ENCODE measurements at regions not wholly inside any gene's neighbourhood (a gene's known extent, or its start where the extent isn't known, plus 50 kb on each side); places are given as distances from the start of the nearest gene placed in this dataset.

DNA sequence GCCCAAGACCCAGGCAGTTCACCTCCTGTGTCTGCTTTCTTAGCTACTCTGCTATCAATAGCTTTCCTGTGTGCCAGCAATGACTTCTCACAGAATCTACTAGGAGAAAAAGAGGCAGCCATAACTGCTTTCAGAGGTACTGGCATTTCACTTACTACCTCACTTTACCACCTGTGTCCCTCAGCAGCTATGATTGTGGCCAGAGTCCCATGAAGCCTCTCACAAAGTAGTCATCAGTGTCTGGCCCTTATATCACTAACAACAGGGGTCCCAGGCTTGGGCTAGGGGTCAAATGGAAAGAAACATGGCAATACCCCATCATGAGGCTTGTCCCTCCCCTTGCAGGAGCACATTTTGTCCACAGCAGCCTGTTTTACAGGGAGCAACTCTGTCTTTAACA lies 62.7 kb upstream of the EPS8L3 start:
- BruUV-seq (replicated peaks) = no TSS peak
- no peak overlapping the region for H3K4me3 ChIP-seq (replicated peaks in 1 of 3; ENCODE audit: insufficient read depth in 1 of 3, low read depth in 2 of 3, low read length in 3 of 3)
- no peak overlapping the region for H2AFZ ChIP-seq (ENCODE audit: low read length)
- TF ChIP-seq ELF3 (CRISPR knock-in tag; IDR thresholded peaks at IDR 0.05) = no peak
- TF ChIP-seq TFAP4 (IDR thresholded peaks at IDR 0.05; ENCODE audit: borderline replicate concordance, low read depth) = no peak
- TF ChIP-seq JARID2 (CRISPR knock-in tag; IDR thresholded peaks at IDR 0.05; ENCODE audit: insufficient replicate concordance) = no peak
- TF ChIP-seq ZNF614 (CRISPR knock-in tag; IDR thresholded peaks at IDR 0.05; ENCODE audit: borderline replicate concordance) = no peak
- no peak for TF ChIP-seq TAF1 (CRISPR knock-in tag; IDR thresholded peaks at IDR 0.05)
- no peak for TF ChIP-seq ZKSCAN8 (CRISPR knock-in tag; IDR thresholded peaks at IDR 0.05; ENCODE audit: borderline replicate concordance)
- no peak for TF ChIP-seq SIX1 (CRISPR knock-in tag; IDR thresholded peaks at IDR 0.05; ENCODE audit: borderline replicate concordance)
- no peak for TF ChIP-seq HNF4A (CRISPR knock-in tag; IDR thresholded peaks at IDR 0.05)
- TF ChIP-seq, protein P1, sequence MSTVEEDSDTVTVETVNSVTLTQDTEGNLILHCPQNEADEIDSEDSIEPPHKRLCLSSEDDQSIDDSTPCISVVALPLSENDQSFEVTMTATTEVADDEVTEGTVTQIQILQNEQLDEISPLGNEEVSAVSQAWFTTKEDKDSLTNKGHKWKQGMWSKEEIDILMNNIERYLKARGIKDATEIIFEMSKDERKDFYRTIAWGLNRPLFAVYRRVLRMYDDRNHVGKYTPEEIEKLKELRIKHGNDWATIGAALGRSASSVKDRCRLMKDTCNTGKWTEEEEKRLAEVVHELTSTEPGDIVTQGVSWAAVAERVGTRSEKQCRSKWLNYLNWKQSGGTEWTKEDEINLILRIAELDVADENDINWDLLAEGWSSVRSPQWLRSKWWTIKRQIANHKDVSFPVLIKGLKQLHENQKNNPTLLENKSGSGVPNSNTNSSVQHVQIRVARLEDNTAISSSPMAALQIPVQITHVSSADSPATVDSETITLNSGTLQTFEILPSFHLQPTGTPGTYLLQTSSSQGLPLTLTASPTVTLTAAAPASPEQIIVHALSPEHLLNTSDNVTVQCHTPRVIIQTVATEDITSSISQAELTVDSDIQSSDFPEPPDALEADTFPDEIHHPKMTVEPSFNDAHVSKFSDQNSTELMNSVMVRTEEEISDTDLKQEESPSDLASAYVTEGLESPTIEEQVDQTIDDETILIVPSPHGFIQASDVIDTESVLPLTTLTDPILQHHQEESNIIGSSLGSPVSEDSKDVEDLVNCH (CRISPR knock-in tag; IDR thresholded peaks at IDR 0.05) = no peak
- TF ChIP-seq, protein P2, sequence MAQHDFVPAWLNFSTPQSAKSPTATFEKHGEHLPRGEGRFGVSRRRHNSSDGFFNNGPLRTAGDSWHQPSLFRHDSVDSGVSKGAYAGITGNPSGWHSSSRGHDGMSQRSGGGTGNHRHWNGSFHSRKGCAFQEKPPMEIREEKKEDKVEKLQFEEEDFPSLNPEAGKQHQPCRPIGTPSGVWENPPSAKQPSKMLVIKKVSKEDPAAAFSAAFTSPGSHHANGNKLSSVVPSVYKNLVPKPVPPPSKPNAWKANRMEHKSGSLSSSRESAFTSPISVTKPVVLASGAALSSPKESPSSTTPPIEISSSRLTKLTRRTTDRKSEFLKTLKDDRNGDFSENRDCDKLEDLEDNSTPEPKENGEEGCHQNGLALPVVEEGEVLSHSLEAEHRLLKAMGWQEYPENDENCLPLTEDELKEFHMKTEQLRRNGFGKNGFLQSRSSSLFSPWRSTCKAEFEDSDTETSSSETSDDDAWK (CRISPR knock-in tag; IDR thresholded peaks at IDR 0.05) = no peak
- no peak for TF ChIP-seq ZNF782 (CRISPR knock-in tag; IDR thresholded peaks at IDR 0.05; ENCODE audit: borderline replicate concordance)
- no peak for TF ChIP-seq SPEN (CRISPR knock-in tag; IDR thresholded peaks at IDR 0.05; ENCODE audit: low read depth)
- no peak for TF ChIP-seq IRF2 (CRISPR knock-in tag; IDR thresholded peaks at IDR 0.05)
- TF ChIP-seq, protein P3, sequence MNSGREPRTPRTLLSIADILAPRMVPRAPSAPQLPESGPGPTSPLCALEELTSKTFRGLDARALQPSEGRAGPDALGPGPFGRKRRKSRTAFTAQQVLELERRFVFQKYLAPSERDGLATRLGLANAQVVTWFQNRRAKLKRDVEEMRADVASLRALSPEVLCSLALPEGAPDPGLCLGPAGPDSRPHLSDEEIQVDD (CRISPR knock-in tag; IDR thresholded peaks at IDR 0.05; ENCODE audit: borderline replicate concordance) = no peak
- TF ChIP-seq ISL2 (CRISPR knock-in tag; IDR thresholded peaks at IDR 0.05) = no peak
- TF ChIP-seq, protein P4, sequence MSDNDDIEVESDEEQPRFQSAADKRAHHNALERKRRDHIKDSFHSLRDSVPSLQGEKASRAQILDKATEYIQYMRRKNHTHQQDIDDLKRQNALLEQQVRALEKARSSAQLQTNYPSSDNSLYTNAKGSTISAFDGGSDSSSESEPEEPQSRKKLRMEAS (IDR thresholded peaks at IDR 0.05) = no peak
- no peak for TF ChIP-seq TEF (CRISPR knock-in tag; IDR thresholded peaks at IDR 0.05)
- FAIRE-seq = no peak
- in situ Hi-C loops (cut with HindIII; ENCODE audit: extremely low pct_ligation_motif_present, low pct_unique_long_range_greater_than_20kb) (no loop called here), intact Hi-C loops (cut with micrococcal nuclease; ENCODE audit: unreplicated experiment) (no loop called here)
- H3K9ac ChIP-seq (ENCODE audit: insufficient read depth, low read depth, low read length) = no peak overlapping the region
- POLR2A ChIA-PET = no interaction called here
- H3K27me3 ChIP-seq (ENCODE audit: control insufficient read depth in 1 of 2, insufficient read depth in 2 of 2, low read length in 2 of 2) = peaks cover 0 to 5% of the 10 kb centered on the region in 2 experiments; a peak in 1 of 5 replicates
- DNase-seq (ENCODE audit: low spot score) = no peak
- peaks cover 37% of the 10 kb centered on the region for H3K4me1 ChIP-seq (ENCODE audit: insufficient read depth, low read length)
- H3K4me2 ChIP-seq (ENCODE audit: low read depth, low read length) = no peak overlapping the region
- no peaks in the 10 kb centered on the region for H3K9me3 ChIP-seq (ENCODE audit: low read length)
- no peak overlapping the region for H3K27ac ChIP-seq (ENCODE audit: extremely low read length, insufficient read depth, low read length)
- no peaks in the 10 kb centered on the region for H4K20me1 ChIP-seq (ENCODE audit: insufficient read depth, low read length)
- no peak for ATAC-seq
- H3K36me3 ChIP-seq (replicated peaks in 1 of 2; ENCODE audit: control insufficient read depth in 1 of 2, insufficient read depth in 2 of 2, low read length in 2 of 2) = no peaks in the 10 kb centered on the region
- CTCF ChIA-PET (ENCODE audit: low intra/inter-chr PET ratio, low total read pairs) = no interaction called here
- no peaks in the 10 kb centered on the region for H3K79me2 ChIP-seq (ENCODE audit: insufficient read depth, low read length)
